Keratinocyte (primary cell): ENCODE measurements at regions not wholly inside any gene's neighbourhood (a gene's known extent, or its start where the extent isn't known, plus 50 kb on each side); places are given as distances from the start of the nearest gene placed in this dataset.
"Not testable (repeated sequence)": the region's sequence is repeated elsewhere in the genome, so short reads cannot be mapped to it uniquely, and the experiment has no call there.

Experiments used
- CTCF ChIP-seq, 3 experiments: IDR thresholded peaks in 1 of 3; conservative IDR thresholded peaks in 1 of 3; optimal IDR thresholded peaks in 1 of 3; 2 replicates in 2 of 3; 3 replicates in 1 of 3; pipeline versions ENCODE3 to v1.5.1; 2011; ENCODE audit warnings: low read length in 3 of 3, mild to moderate bottlenecking in 3 of 3, moderate library complexity in 2 of 3, control low read depth in 1 of 3, inconsistent platforms in 1 of 3; ENCODE audit not compliant: insufficient read depth in 2 of 3; ENCODE audit errors: extremely low read depth in 1 of 3
- EZH2 ChIP-seq: IDR thresholded peaks from one replicate; pipeline ENCODE4 v1.6.1; 2012; ENCODE audit warnings: inconsistent platforms, mild to moderate bottlenecking, low read length, moderate library complexity

GRCh38 chr1:85527145-85527544 lies 53.4 kb upstream of the CCN1 start:
- not testable (repeated sequence) for TF ChIP-seq CTCF (optimal IDR thresholded peaks at IDR 0.05 in 1 of 3, IDR thresholded peaks at IDR 0.05 in 1 of 3, conservative IDR thresholded peaks at IDR 0.05 in 1 of 3; ENCODE audit: extremely low read depth in 1 of 3, insufficient read depth in 2 of 3, low read length in 3 of 3); EZH2
